NCI-H345 treated with DMSO at 0.1 percent for 48 hours (cell line): ENCODE measurements at regions not wholly inside any gene's neighbourhood (a gene's known extent, or its start where the extent isn't known, plus 50 kb on each side); places are given as distances from the start of the nearest gene placed in this dataset.

ENCODE experiments used
- DNase-seq: peaks from one replicate; lab custom pipeline; 2025; ENCODE audit not compliant: unreplicated experiment; lab: John Stamatoyannopoulos, UW

GRCh38 chr2:7826656-7827055 is 855.2 kb upstream of the ID2 start:
- no peak for DNase-seq

GRCh38 chr2:7829241-7829640 is 852.6 kb upstream of the ID2 start:
- no peak for DNase-seq

- no peak for DNase-seq
Measured at GRCh38 chr2:7830616-7831015, 851.2 kb upstream of the ID2 start.

- peak; percentile 76 for DNase-seq
Measured at GRCh38 chr2:7835151-7835550, 846.7 kb upstream of the ID2 start.

GRCh38 chr2:7835693-7836680 is 845.9 kb upstream of the ID2 start:
- DNase-seq: peak; percentile 91

- DNase-seq: no peak
Measured at GRCh38 chr2:7837237-7837760, 844.6 kb upstream of the ID2 start.

- no peak for DNase-seq
Measured at GRCh38 chr2:7838669-7839068, 843.2 kb upstream of the ID2 start.

- DNase-seq: no peak
Measured at GRCh38 chr2:7840651-7841380, 841.0 kb upstream of the ID2 start.

- no peak for DNase-seq
Measured at GRCh38 chr2:7841751-7842150, 840.1 kb upstream of the ID2 start.

- no peak for DNase-seq
Measured at GRCh38 chr2:7844414-7844965, 837.4 kb upstream of the ID2 start.

GRCh38 chr2:7845332-7845731 is 836.5 kb upstream of the ID2 start:
- no peak for DNase-seq

- no peak for DNase-seq
Measured at GRCh38 chr2:7846607-7847006, 835.2 kb upstream of the ID2 start.

GRCh38 chr2:7847321-7847720 is 834.5 kb upstream of the ID2 start:
- no peak for DNase-seq

GRCh38 chr2:7849027-7849426 is 832.8 kb upstream of the ID2 start:
- DNase-seq: no peak

GRCh38 chr2:7849531-7849930 is 832.3 kb upstream of the ID2 start:
- no peak for DNase-seq

GRCh38 chr2:7852546-7852945 is 829.3 kb upstream of the ID2 start:
- no peak for DNase-seq

- DNase-seq: peak; percentile 48
Measured at GRCh38 chr2:7857904-7858303, 824.0 kb upstream of the ID2 start.

GRCh38 chr2:7858624-7859023 is 823.2 kb upstream of the ID2 start:
- no peak for DNase-seq

- no peak for DNase-seq
Measured at GRCh38 chr2:7860693-7861092, 821.2 kb upstream of the ID2 start.

GRCh38 chr2:7861910-7862702 is 819.8 kb upstream of the ID2 start:
- DNase-seq: no peak

GRCh38 chr2:7866104-7866503 is 815.8 kb upstream of the ID2 start:
- no peak for DNase-seq
